IMR-90 (cell line): ENCODE measurements at regions not wholly inside any gene's neighbourhood (a gene's known extent, or its start where the extent isn't known, plus 50 kb on each side); places are given as distances from the start of the nearest gene placed in this dataset.
"Not testable (repeated sequence)": the region's sequence is repeated elsewhere in the genome, so short reads cannot be mapped to it uniquely, and the experiment has no call there.

Experiments
- ATAC-seq: fragments of 200-7000 bp; cut with Tn5 transposase; 2 replicates; pipeline ENCODE4 v1.9.1; 2020; ENCODE audit warnings: low read depth, mild to moderate bottlenecking, moderate library complexity
- BruUV-seq: library from RNA; stranded (reverse); fragments of 400-500 nt; replicated peaks from 2 replicates; lab custom pipeline; 2021; lab: Mats Ljungman, UMichigan
- CTCF ChIA-PET: fragments of 300-600 bp; formaldehyde crosslinking; extraction: SDS; loops from one replicate; lab custom pipeline; 2021; ENCODE audit warnings: antibody characterized with exemption; lab: Yijun Ruan, JAX
- POLR2A ChIA-PET: fragments of 300-600 bp; sonication (Branson Sonifier 250); formaldehyde crosslinking; loops from one replicate; lab custom pipeline; 2022; ENCODE audit warnings: antibody characterized with exemption; ENCODE audit not compliant: unreplicated experiment; lab: Charles Lee
- DNase-seq: peaks from one replicate; pipeline ENCODE4 v3.0.0; 2013
- H2AFZ ChIP-seq: replicated peaks from 2 replicates; pipeline ENCODE3; 2013; ENCODE audit warnings: low read length, mild to moderate bottlenecking; ENCODE audit not compliant: poor library complexity
- H2AK5ac ChIP-seq: 2 replicates; pipeline ENCODE4 v1.6.1; 2013; ENCODE audit warnings: low read depth, low read length, inconsistent platforms
- H2AK9ac ChIP-seq: replicated peaks from 2 replicates; pipeline ENCODE3; 2013; ENCODE audit warnings: mild to moderate bottlenecking, low read depth, low read length, moderate library complexity; ENCODE audit not compliant: poor library complexity
- H2BK120ac ChIP-seq: 2 replicates; pipeline ENCODE4 v1.6.1; 2013; ENCODE audit warnings: low read depth, low read length, inconsistent platforms
- H2BK15ac ChIP-seq: 3 replicates; pipeline ENCODE4 v1.6.1; 2013; ENCODE audit warnings: low read depth, low read length, inconsistent platforms
- H2BK20ac ChIP-seq: 2 replicates; pipeline ENCODE4 v1.6.1; 2013; ENCODE audit warnings: low read depth, mild to moderate bottlenecking, inconsistent platforms, low read length, moderate library complexity
- H2BK5ac ChIP-seq: 2 replicates; pipeline ENCODE4 v1.6.1; 2013; ENCODE audit warnings: mild to moderate bottlenecking, low read depth, low read length, inconsistent platforms; ENCODE audit not compliant: poor library complexity, severe bottlenecking
- H3K14ac ChIP-seq: replicated peaks from 2 replicates; pipeline ENCODE4 v1.6.1; 2013; ENCODE audit warnings: low read depth, low read length, inconsistent platforms
- H3K18ac ChIP-seq: 2 replicates; pipeline ENCODE4 v1.6.1; 2013; ENCODE audit warnings: low read depth, low read length, control low read depth
- H3K23ac ChIP-seq: 2 replicates; pipeline ENCODE4 v1.6.1; 2013; ENCODE audit warnings: low read depth, low read length, inconsistent platforms
- H3K27ac ChIP-seq: 2 replicates; pipeline ENCODE4 v1.5.1; 2013; ENCODE audit warnings: mild to moderate bottlenecking, control low read depth, low read length; ENCODE audit not compliant: insufficient read depth
- H3K27me3 ChIP-seq: 2 replicates; pipeline ENCODE4 v1.6.1; 2013; ENCODE audit warnings: low read length; ENCODE audit not compliant: control insufficient read depth, insufficient read depth
- H3K36me3 ChIP-seq: 2 replicates; pipeline ENCODE4 v1.6.1; 2013; ENCODE audit warnings: low read length, mixed read lengths; ENCODE audit not compliant: control insufficient read depth, insufficient read depth
- H3K4ac ChIP-seq: 2 replicates; pipeline ENCODE4 v1.6.1; 2013; ENCODE audit warnings: low read depth, low read length, inconsistent platforms
- H3K4me1 ChIP-seq: 2 replicates; pipeline ENCODE4 v1.6.1; 2013; ENCODE audit warnings: low read length, mixed read lengths; ENCODE audit not compliant: control insufficient read depth, insufficient read depth
- H3K4me2 ChIP-seq: 2 replicates; pipeline ENCODE4 v1.6.1; 2013; ENCODE audit warnings: low read depth, mild to moderate bottlenecking, control low read depth, low read length, moderate library complexity
- H3K4me3 ChIP-seq: 2 replicates; pipeline ENCODE4 v1.5.1; 2013; ENCODE audit warnings: low read depth, mild to moderate bottlenecking, control low read depth, low read length, moderate library complexity; ENCODE audit not compliant: insufficient read depth
- H3K56ac ChIP-seq: 2 replicates; pipeline ENCODE4 v1.6.1; 2013; ENCODE audit warnings: low read length, inconsistent platforms; ENCODE audit not compliant: insufficient read depth; ENCODE audit errors: extremely low read depth
- H3K79me1 ChIP-seq, 2 experiments: 2 replicates each; pipeline ENCODE4 v1.6.1; 2013; ENCODE audit warnings: low read length in 2 of 2, inconsistent platforms in 1 of 2, low read depth in 1 of 2
- H3K9ac ChIP-seq: 2 replicates; pipeline ENCODE4 v1.6.1; 2013; ENCODE audit warnings: low read depth, low read length, control low read depth
- H3K9me1 ChIP-seq: 2 replicates; pipeline ENCODE4 v1.6.1; 2013; ENCODE audit warnings: low read length, inconsistent platforms; ENCODE audit not compliant: insufficient read depth
- H3K9me3 ChIP-seq: 2 replicates; pipeline ENCODE4 v1.6.1; 2013; ENCODE audit warnings: low read length; ENCODE audit not compliant: control insufficient read depth, insufficient read depth
- H4K20me1 ChIP-seq: 2 replicates; pipeline ENCODE4 v1.6.1; 2013; ENCODE audit warnings: low read length, inconsistent platforms; ENCODE audit not compliant: insufficient read depth
- H4K5ac ChIP-seq: 2 replicates; pipeline ENCODE4 v1.6.1; 2013; ENCODE audit warnings: mild to moderate bottlenecking, low read depth, low read length, control low read depth
- H4K8ac ChIP-seq, 2 experiments: 2 replicates each; pipeline ENCODE4 v1.6.1; 2013; ENCODE audit warnings: low read depth in 2 of 2, low read length in 2 of 2, control low read depth in 1 of 2, inconsistent platforms in 1 of 2
- H4K91ac ChIP-seq: 2 replicates; pipeline ENCODE4 v1.6.1; 2013; ENCODE audit warnings: low read depth, low read length, inconsistent platforms; ENCODE audit not compliant: insufficient read depth
- WGBS, 2 experiments: methylation state at CpG; one replicate each; pipeline versions ENCODE4 v1.1.5 to v1.1.7; 2013; ENCODE audit warnings: missing lambda C conversion rate in 2 of 2; ENCODE audit not compliant: insufficient read length in 1 of 2; ENCODE audit errors: extremely low coverage in 2 of 2; 5-methylcytosine and 5-hydroxymethylcytosine counted together
- dilution Hi-C: fragments of 300-500 bp; cut with HindIII; formaldehyde crosslinking; loops from one replicate; pipeline ENCODE4 v1.14.3; 2018; ENCODE audit warnings: low sequenced_read_pairs; ENCODE audit not compliant: unreplicated experiment
- in situ Hi-C: fragments of 300-500 bp; cut with MboI; formaldehyde crosslinking; loops from 3 replicates; pipeline ENCODE4 v1.14.3; 2019; ENCODE audit warnings: low sequenced_read_pairs, inconsistent platforms, mixed read lengths
- intact Hi-C: fragments of 100-400 bp; cut with micrococcal nuclease; formaldehyde crosslinking; loops from 2 replicates; pipeline ENCODE4 v1.10.0; 2022

DNA sequence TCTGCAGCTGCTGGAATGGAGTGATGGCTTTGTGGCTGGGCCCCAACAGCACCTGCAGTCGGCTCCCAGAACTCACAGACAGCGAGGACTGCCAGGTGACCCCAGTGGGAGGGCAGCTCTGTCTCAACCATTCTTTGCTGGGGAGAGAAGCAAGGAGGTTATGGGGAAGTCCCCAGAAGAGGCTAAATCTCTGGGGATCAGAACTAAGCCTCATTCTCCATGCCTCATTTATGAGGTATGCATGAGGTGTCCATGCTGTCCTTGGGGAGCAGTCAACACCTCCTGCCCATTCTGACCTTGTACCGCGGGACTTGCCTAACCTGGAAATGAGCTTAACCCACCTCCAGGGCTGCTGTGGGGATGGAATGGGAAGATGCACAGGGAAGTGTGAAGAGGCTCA lies 111.5 kb upstream of the MTLN start:
- POLR2A ChIA-PET, dilution Hi-C loops, H2AFZ ChIP-seq, H3K9ac ChIP-seq, H3K36me3 ChIP-seq, in situ Hi-C loops, H2BK20ac ChIP-seq, H2BK120ac ChIP-seq, H2BK15ac ChIP-seq, H3K79me1 ChIP-seq, H3K4me3 ChIP-seq, H2BK5ac ChIP-seq, H3K18ac ChIP-seq, BruUV-seq, H3K9me3 ChIP-seq, H3K4me2 ChIP-seq, H4K91ac ChIP-seq, H3K27me3 ChIP-seq, H3K9me1 ChIP-seq, H4K20me1 ChIP-seq, H2AK9ac ChIP-seq, H3K4ac ChIP-seq, DNase-seq, CTCF ChIA-PET, H2AK5ac ChIP-seq, H4K5ac ChIP-seq, H4K8ac ChIP-seq, H3K4me1 ChIP-seq, H3K23ac ChIP-seq, H3K27ac ChIP-seq, intact Hi-C loops, H3K14ac ChIP-seq, H3K56ac ChIP-seq, ATAC-seq: not testable (repeated sequence)
- WGBS, 2 experiments = no CpG with 5 or more reads among the region's 4 CpGs

DNA sequence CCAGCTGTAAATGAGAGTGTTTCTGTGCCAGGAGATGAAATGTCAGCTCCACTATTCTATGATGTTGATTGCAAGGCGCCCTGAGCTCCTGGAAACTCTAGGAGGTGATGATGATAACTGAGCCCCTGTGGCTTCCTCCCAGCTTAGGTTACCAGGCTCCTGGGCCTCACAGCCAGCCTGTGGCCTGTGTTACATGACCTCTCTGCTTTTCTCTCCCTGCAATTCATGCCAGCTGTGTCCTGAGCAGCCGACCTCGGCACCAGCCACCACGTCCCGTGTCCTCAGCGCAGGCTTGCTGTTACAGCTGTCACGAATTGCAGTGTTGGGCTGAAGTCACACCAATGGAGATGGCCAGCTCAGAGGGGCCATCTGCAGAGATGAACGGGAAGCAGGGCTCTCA lies 110.2 kb upstream of the MTLN start:
- in situ Hi-C loops, H2AK5ac ChIP-seq: not testable (repeated sequence)

More for the DNA sequence above, 110.2 kb upstream of the MTLN start:
- H3K23ac ChIP-seq, H4K8ac ChIP-seq, BruUV-seq, H3K4me2 ChIP-seq, CTCF ChIA-PET, H2BK15ac ChIP-seq, H2AK9ac ChIP-seq, H3K14ac ChIP-seq, POLR2A ChIA-PET, H4K91ac ChIP-seq, H3K79me1 ChIP-seq, H3K9me1 ChIP-seq, H3K4me3 ChIP-seq, H2BK120ac ChIP-seq, H2BK20ac ChIP-seq, H3K4ac ChIP-seq, ATAC-seq, H3K4me1 ChIP-seq, DNase-seq, H4K5ac ChIP-seq, H2AFZ ChIP-seq, dilution Hi-C loops, H3K9me3 ChIP-seq, H2BK5ac ChIP-seq, H3K27ac ChIP-seq, H4K20me1 ChIP-seq, H3K18ac ChIP-seq, H3K56ac ChIP-seq, intact Hi-C loops, H3K27me3 ChIP-seq, H3K9ac ChIP-seq, H3K36me3 ChIP-seq: not testable (repeated sequence)
- WGBS, 2 experiments = no CpG with 5 or more reads among the region's 8 CpGs
